T1000 (cell line): ENCODE measurements at regions not wholly inside any gene's neighbourhood (a gene's known extent, or its start where the extent isn't known, plus 50 kb on each side); places are given as distances from the start of the nearest gene placed in this dataset.

ENCODE experiments used
- DNase-seq: peaks from one replicate; lab custom pipeline; 2025; ENCODE audit warnings: mixed read lengths; lab: John Stamatoyannopoulos, UW

- no peak for DNase-seq
Measured at GRCh38 chr2:41483982-41484857, 563.6 kb upstream of the PKDCC start.

GRCh38 chr2:41484858-41485234, 563.0 kb upstream of the PKDCC start:
- no peak for DNase-seq

DNA sequence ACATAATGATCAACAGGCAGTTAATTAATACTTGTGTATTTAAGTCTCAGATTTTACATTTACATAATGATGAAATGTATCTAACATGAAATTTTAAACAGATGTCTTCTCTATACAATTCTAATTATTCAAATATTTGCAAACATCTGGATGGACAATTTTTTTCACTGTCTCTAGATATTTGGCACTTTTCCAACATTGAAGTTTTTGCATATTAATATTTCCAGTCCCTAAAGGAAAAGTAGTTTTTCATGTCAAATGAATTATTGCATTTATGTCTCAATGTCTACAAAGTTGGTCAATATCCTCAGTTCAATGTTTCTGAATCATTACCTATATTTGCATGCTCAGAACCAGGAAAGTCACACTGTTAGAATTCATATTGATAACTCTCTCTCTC, 560.9 kb upstream of the PKDCC start:
- DNase-seq, result no peak

DNA sequence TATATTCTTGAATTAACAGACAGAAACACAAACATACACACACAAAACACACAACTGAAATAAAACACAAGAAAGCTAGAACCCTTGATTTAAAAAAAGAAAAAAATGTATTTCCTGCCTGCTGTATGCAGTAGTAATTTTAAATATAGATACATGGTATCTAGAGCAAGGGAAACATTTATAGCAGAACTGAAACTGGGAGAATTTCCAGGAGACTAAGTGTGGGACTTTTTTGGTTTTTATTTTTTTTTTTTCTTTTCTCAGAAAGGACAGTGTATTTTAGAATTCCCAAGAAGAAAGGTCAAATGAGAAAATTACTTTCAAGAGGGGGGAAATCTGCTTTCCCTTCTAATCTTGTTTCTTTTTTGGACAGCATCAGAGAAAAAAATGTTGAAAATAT, 558.9 kb upstream of the PKDCC start:
- no peak for DNase-seq

DNA sequence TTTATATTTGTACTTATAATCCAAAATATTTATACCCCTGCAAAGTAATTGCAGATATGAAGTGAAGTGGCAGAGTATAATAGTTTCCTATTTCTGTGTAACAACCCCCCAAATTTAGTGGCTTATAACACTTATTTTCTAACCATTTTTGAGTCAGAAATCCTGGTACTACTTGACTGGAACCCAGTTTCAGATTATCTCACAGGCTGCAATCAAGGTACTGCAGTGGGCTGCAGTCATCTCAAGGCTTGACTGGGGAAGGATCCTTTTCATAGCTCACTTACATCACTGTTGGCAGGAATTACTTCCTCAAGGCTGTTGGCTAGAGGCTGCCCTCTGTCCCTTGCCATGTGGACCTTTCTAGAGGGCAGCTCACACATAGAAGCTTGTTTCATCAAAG, 558.2 kb upstream of the PKDCC start:
- DNase-seq, result no peak

GRCh38 chr2:41495050-41495449, 552.8 kb upstream of the PKDCC start:
- DNase-seq, result no peak

GRCh38 chr2:41496908-41497307, 550.9 kb upstream of the PKDCC start:
- DNase-seq, result no peak

GRCh38 chr2:41498781-41499180, 549.0 kb upstream of the PKDCC start:
- no peak for DNase-seq

DNA sequence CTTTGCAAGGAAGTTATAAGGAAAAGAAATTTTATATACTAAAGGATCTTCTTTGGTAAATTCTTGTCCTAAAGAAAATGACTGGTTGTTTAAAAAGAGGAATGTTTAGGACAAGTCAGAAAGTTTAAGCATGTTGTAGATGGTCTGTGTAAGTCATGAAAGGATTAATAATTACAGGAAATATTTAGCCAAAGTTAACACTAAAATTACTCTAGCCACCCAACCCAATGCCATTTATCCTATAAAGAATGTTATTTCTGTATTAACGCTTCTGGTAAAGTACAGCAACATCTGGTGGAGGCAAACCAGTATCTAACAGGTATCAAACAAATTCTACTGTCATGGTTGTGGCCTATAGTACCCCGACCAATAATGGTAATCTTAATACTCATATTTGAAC, 546.9 kb upstream of the PKDCC start:
- no peak for DNase-seq

- DNase-seq, result no peak
Measured at GRCh38 chr2:41502752-41503151, 545.1 kb upstream of the PKDCC start.

DNA sequence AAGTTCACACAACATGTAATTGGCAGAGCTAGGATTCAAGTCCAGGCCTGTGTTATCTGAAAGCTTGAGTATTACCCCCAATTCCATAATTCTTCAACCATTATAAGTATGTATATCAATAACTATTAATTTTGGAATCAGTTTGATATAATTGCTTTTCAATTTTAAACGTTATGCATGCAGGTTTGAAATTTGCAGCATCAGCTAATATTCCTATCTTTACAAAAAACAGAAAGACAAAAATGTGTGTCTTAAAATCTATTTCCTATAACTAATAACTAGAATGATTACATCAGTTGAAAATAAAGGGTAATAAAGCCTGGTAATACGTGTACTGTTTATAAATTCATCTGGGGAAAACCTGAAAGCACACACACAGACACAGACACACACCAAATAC, 543.3 kb upstream of the PKDCC start:
- no peak for DNase-seq

GRCh38 chr2:41510108-41510507, 537.7 kb upstream of the PKDCC start:
- no peak for DNase-seq

GRCh38 chr2:41521211-41521610, 526.6 kb upstream of the PKDCC start:
- DNase-seq, result no peak

- DNase-seq, result no peak
Measured at GRCh38 chr2:41527525-41528323, 520.1 kb upstream of the PKDCC start.

DNA sequence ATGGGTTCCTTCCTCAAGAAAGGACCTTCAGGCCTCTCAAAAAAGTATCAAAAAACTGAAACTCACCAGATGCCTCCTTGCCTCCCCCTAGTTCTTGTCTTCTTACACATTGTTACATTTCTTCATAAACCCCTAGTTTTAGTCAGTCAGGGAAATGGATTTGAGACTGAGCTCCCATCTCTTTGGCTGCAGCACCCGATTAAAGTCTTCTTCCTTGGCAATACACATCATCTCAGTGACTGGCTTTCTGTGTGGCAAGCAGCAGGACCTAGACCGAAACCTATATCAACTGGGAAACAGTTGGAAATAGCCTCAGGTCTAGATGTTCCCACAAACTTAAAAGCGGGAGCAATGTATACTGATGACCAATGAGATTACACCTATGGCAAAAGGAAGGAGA, 512.2 kb upstream of the PKDCC start:
- DNase-seq, result no peak

- no peak for DNase-seq
Measured at GRCh38 chr2:41540272-41540998, 507.4 kb upstream of the PKDCC start.

GRCh38 chr2:41543726-41544125, 504.1 kb upstream of the PKDCC start:
- DNase-seq, result no peak

- DNase-seq, result no peak
Measured at GRCh38 chr2:41544709-41545108, 503.1 kb upstream of the PKDCC start.

DNA sequence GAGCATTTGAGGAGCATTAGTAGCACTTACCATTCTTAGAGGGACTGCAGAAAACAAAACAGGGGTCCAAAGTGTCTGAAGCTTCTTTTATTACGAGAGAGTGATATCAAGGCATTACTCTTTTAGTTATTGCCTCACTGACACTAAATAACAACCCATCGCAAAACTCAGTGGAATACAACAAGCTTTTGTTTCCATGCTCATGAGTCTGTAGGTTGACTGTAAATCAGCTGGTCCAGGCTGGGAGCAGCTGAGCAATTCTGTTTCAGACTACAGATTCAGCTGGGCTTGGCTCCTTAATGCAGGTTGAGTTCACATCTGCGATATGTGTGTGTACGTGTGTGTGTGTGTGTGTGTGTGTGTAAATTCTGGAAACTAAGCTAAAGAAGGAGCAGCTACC, 501.8 kb upstream of the PKDCC start:
- no peak for DNase-seq

DNA sequence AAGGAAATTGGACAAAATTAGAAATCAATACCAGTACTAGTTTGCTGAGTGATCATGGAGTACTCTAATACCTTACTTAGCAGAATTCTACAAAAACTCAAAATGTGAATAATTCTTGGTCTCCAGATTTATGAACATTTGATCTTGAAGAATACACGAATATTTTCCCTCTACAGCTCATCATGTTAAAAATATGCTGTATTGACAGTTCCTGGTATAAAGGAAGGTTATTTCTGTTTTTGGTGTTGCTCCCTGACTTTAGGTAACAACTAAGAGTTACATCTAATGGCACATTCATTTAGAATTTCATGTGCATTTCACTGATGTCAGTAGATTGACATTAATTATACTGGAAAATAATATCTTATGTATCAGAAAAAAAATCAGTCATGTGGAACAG, 479.2 kb upstream of the PKDCC start:
- DNase-seq, result no peak

GRCh38 chr2:41572154-41572553, 475.7 kb upstream of the PKDCC start:
- no peak for DNase-seq

DNA sequence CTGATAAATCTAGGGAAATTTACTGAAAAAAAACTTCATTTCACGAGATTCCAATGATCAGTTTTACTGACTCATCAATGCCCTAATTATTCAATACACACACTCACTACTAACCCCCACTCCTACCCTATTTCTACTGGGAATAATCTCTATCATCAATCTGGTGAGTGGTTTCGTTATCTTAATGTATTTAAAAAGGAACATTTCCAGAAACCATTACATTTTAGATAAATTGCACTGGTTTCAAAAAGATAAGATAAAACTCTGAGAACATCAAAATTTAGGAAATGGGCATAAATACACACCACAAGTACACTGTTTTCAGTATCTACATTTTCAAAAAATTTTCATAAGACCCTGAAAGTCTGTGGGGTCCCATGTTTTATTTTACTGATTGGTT, 471.4 kb upstream of the PKDCC start:
- DNase-seq, result no peak

DNA sequence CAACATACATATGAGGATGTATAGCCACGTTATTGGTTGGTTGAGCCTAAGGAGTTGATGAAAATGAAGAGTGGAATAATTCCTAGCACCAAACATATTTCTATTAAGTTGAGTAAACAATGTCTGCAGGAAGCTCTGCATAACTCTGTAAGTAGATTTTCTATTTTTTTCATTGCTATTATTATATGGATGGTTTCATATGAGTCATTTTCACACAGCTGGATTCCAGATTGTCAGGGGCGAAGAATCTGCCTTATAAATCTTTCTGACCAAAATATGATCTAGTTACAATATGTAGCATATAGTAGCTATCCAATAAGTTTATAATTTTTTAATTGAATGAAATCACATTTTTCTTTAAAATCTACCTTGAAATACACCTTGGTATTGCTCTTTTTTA, 468.0 kb upstream of the PKDCC start:
- no peak for DNase-seq
